ENCODE measurements at regions not wholly inside any gene's neighbourhood (a gene's known extent, or its start where the extent isn't known, plus 50 kb on each side); places are given as distances from the start of the nearest gene placed in this dataset.
A peak's percentile ranks its signal among the peaks of the same experiment; 100 is the strongest.

DNA sequence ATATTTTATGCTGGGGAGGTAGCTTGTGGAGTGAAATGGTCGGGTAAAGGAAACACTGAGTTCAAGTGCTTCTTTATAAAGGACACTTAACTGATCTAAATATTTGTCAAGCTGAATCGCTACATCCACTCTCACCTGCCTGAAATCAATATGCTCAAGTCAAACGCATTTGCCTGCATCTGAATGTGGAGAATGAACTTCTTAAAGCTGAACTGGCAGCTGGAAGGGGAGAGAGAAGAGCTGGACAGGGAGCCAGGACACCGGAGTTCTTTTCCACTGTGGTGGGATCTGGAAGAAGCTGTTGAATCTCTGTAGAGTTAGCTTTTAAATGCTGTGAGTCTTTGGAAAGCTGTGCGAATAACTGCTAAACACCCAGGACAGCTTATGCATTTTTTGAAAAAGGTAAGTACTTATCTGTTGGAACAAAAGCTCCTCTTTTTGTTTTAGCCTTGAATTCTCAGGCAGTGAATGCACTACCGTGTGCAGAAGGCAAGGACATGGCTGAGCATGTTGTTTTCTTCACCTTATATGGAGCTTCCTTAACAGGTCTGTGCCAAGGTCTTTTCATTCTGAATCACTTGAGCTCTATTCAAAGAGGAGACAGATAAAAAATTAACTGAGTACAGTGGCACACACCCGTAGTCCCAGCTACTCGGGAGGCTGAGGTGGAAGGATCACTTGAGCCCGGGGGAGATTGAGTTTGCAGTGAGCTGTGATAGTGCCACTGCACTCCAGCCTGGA, 74.2 kb upstream of the KLF7 start:
- intact Hi-C loops (cut with DNase I), result no loop called here
- WGBS, 4 donors, result 58 to 64% (median 61%) methylated on average over 9 of the region's 9 CpGs
- no peak for TF ChIP-seq CTCF (IDR thresholded peaks at IDR 0.05)
- H3K4me3 ChIP-seq, result no peak overlapping the region
- H3K27ac ChIP-seq, result peak overlapping the region in 6 of 12 donors; percentile 37 to 81 (median 54)
- H3K27me3 ChIP-seq, result no peaks in the 10 kb centered on the region
- no peaks in the 10 kb centered on the region for H3K36me3 ChIP-seq
- DNase-seq, result no peak
- peak in 2 of 4 donors; percentile 27 to 47 for ATAC-seq
- H3K4me1 ChIP-seq, result peaks cover 0 to 59% (median 11%) of the 10 kb centered on the region in 12 donors
- H3K9me3 ChIP-seq, result no peaks in the 10 kb centered on the region

DNA sequence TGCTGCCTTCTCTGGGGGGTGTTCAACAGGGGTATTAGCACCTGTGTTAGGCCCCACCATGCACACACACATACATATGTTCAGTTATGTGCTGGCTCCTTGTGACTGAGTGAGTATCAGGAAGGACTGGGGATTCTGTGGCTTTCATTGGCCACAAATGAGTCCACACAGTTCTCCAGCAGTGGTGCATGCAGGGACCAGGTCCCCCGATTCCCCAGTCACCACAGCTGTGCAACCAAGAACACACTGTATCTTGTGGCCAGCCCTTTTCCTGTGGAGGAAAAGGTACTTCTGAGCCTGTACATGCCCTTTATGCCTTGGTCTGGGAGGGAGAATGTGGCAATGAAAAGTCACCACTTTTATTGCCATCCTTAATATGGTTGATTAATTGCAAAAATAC, 74.9 kb upstream of the KLF7 start:
- Histone ChIP-seq H3K4me1 (peaks cover 0 to 55% (median 11%) of the 10 kb centered on the region in 12 donors), H3K27me3 (no peaks in the 10 kb centered on the region), H3K27ac (peak overlapping the region in 1 of 12 donors; percentile 81), H3K36me3 (no peaks in the 10 kb centered on the region), H3K9me3 (no peaks in the 10 kb centered on the region), H3K4me3 (no peak overlapping the region)
- TF ChIP-seq POLR2A (IDR thresholded peaks at IDR 0.05), result no peak
- no peak for TF ChIP-seq CTCF (IDR thresholded peaks at IDR 0.05)
- intact Hi-C loops (cut with DNase I), result no loop called here
- 78 to 100% (median 95%) methylated on average over 1 of the region's 1 CpG for WGBS, 4 donors
- ATAC-seq (no peak), DNase-seq (no peak)

- ATAC-seq (no peak), DNase-seq (no peak)
- Histone ChIP-seq H3K4me1 (peaks cover 0 to 50% (median 9%) of the 10 kb centered on the region in 12 donors), H3K9me3 (no peaks in the 10 kb centered on the region), H3K27ac (no peak overlapping the region), H3K4me3 (no peak overlapping the region), H3K27me3 (no peaks in the 10 kb centered on the region), H3K36me3 (no peaks in the 10 kb centered on the region)
- intact Hi-C loops (cut with DNase I), result no loop called here
- TF ChIP-seq CTCF (IDR thresholded peaks at IDR 0.05) (no peak), POLR2A (IDR thresholded peaks at IDR 0.05) (no peak)
- 82 to 94% (median 90%) methylated on average over 3 of the region's 3 CpGs for WGBS, 4 donors
These were observed 75.5 kb upstream of the KLF7 start for GRCh38 chr2:207241198-207241597.

DNA sequence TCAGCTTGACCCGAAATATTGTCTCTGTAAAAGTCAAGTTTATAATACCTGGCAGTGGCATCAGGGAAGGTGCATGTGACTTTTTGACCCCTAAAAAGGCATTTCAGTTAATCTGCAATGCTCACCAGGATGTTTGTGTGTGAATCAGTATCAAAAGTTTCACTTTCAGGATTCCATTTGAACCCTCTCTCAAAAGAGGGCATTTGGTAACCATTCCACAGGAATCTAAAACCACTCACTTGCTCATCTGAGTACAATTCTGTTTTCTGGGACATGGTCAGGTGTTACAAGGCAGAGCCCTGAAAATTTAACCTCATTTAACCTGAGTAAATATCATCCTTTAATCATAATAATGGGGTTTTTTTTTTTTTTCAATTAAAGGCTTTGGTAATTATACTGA, 77.9 kb upstream of the KLF7 start:
- no peak overlapping the region for H3K4me3 ChIP-seq
- H3K36me3 ChIP-seq, result no peaks in the 10 kb centered on the region
- TF ChIP-seq POLR2A (IDR thresholded peaks at IDR 0.05), result no peak
- no peak for TF ChIP-seq CTCF (IDR thresholded peaks at IDR 0.05)
- DNase-seq (no peak), ATAC-seq (no peak)
- no peaks in the 10 kb centered on the region for H3K9me3 ChIP-seq
- WGBS, 4 donors, result 91 to 100% (median 95%) methylated on average over 1 of the region's 1 CpG
- intact Hi-C loops (cut with DNase I), result no loop called here
- no peaks in the 10 kb centered on the region for H3K27me3 ChIP-seq
- no peak overlapping the region for H3K27ac ChIP-seq
- H3K4me1 ChIP-seq, result peaks cover 0 to 26% (median 9%) of the 10 kb centered on the region in 12 donors

Data from heart left ventricle (tissue), 16 donors.